Upper lobe of left lung (tissue), 6 donors: ENCODE measurements at regions not wholly inside any gene's neighbourhood (a gene's known extent, or its start where the extent isn't known, plus 50 kb on each side); places are given as distances from the start of the nearest gene placed in this dataset.
A peak's percentile ranks its signal among the peaks of the same experiment; 100 is the strongest.

Source experiments
- ATAC-seq, 2 donors: fragments of 200-7000 bp; cut with Tn5 transposase; one replicate each; pipeline ENCODE4 v1.9.1; 2022; ENCODE audit warnings: mild to moderate bottlenecking in 2 of 2, moderate library complexity in 2 of 2; ENCODE audit not compliant: low FRiP score in 2 of 2
- DNase-seq, 2 donors: peaks; one replicate each; pipeline ENCODE4 v3.0.0-alpha.2; 2019 to 2020
- H3K27ac ChIP-seq, 4 donors: fragments of 200-600 bp; sonication (generic); one replicate each; pipeline ENCODE4 v1.5.1; 2016 to 2019
- H3K27me3 ChIP-seq, 4 donors: fragments of 200-600 bp; sonication (generic); one replicate each; pipeline ENCODE4 v1.5.1; 2017 to 2019
- H3K36me3 ChIP-seq, 4 donors: fragments of 200-600 bp; sonication (generic); one replicate each; pipeline ENCODE4 v1.5.1; 2016 to 2019
- H3K4me1 ChIP-seq, 4 donors: fragments of 200-600 bp; sonication (generic); one replicate each; pipeline ENCODE4 v1.5.1; 2018 to 2019
- H3K4me3 ChIP-seq, 4 donors: fragments of 200-600 bp; sonication (generic); one replicate each; pipeline ENCODE4 v1.5.1; 2017 to 2019; ENCODE audit warnings: mild to moderate bottlenecking in 2 of 4, moderate library complexity in 1 of 4
- H3K9me3 ChIP-seq, 4 donors: fragments of 200-600 bp; sonication (generic); one replicate each; pipeline ENCODE4 v1.5.1; 2018 to 2019
- EP300 ChIP-seq, 4 donors: sonication (generic); formaldehyde crosslinking; IDR thresholded peaks; one replicate each; pipeline ENCODE4 v1.5.1; 2017; ENCODE audit warnings: antibody characterized with exemption in 4 of 4, control low read depth in 2 of 4
- POLR2A ChIP-seq, 4 donors: fragments of 450-650 bp; IDR thresholded peaks; one replicate each; pipeline ENCODE4 v1.5.1; 2016 to 2017; ENCODE audit warnings: antibody characterized with exemption in 4 of 4, mild to moderate bottlenecking in 2 of 4
- POLR2AphosphoS5 ChIP-seq, 2 donors: sonication (generic); formaldehyde crosslinking; IDR thresholded peaks; one replicate each; pipeline ENCODE4 v1.5.1; 2017; ENCODE audit warnings: antibody characterized with exemption in 2 of 2
- WGBS, 2 donors: methylation state at CpG; one replicate each; pipeline ENCODE4 v1.1.5; 2017 to 2018; 5-methylcytosine and 5-hydroxymethylcytosine counted together
- TF ChIP-seq, protein P1 (sequence below), 6 experiments: fragments of 450-650 bp in 4 of 6; fragments of 200-600 bp in 2 of 6; sonication (generic) in 2 of 6; IDR thresholded peaks; one replicate each; pipeline ENCODE4 v1.5.1; 2016 to 2019; ENCODE audit warnings: antibody characterized with exemption in 6 of 6
- donor health status: DM: no; HTN: no; CAD: no; lungs with moderate emphysema.
- donor health status: DM: no; HTN: yes; CAD: no; lungs with severe emphysema.

DNA sequence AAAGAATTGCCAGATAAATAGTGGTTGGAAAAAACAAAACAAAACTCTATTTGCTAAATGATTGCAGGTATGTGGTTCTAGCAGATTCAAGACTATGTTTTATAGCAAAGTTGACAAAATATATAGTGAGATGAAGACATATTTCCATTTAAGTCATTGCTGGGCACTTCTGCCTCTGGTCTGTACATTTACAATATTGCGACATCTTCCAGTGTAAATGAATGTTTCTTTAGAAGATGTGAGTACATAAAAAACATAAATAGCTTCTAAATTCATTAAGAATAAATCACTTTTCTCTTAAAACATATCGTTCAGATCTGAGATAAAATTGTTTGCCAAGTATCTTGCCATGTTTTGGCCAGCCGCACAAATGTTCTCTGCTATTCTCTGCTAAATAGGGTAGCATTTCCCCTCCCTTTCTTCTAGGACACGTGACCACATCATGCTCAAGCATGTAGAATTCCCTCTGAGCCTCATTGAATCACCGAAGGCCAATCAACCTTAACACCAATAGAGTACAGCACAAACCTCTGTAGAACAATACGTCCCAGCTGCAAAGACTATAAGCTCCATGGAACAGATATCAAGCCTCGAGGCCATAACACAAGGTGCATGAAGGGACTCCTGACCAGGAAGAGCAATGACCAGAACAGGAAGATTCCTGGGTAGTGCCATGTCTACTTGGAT lies 1173.3 kb downstream of the GATA3 start:
- H3K4me1 ChIP-seq: no peaks in the 10 kb centered on the region
- DNase-seq (no peak), ATAC-seq (no peak)
- H3K27me3 ChIP-seq: no peaks in the 10 kb centered on the region
- H3K36me3 ChIP-seq: no peaks in the 10 kb centered on the region
- TF ChIP-seq POLR2AphosphoS5 (IDR thresholded peaks at IDR 0.05) (no peak), POLR2A (IDR thresholded peaks at IDR 0.05) (no peak), EP300 (IDR thresholded peaks at IDR 0.05) (no peak)
- TF ChIP-seq, protein P1, sequence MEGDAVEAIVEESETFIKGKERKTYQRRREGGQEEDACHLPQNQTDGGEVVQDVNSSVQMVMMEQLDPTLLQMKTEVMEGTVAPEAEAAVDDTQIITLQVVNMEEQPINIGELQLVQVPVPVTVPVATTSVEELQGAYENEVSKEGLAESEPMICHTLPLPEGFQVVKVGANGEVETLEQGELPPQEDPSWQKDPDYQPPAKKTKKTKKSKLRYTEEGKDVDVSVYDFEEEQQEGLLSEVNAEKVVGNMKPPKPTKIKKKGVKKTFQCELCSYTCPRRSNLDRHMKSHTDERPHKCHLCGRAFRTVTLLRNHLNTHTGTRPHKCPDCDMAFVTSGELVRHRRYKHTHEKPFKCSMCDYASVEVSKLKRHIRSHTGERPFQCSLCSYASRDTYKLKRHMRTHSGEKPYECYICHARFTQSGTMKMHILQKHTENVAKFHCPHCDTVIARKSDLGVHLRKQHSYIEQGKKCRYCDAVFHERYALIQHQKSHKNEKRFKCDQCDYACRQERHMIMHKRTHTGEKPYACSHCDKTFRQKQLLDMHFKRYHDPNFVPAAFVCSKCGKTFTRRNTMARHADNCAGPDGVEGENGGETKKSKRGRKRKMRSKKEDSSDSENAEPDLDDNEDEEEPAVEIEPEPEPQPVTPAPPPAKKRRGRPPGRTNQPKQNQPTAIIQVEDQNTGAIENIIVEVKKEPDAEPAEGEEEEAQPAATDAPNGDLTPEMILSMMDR (IDR thresholded peaks at IDR 0.05): no peak
- H3K27ac ChIP-seq: no peak overlapping the region
- no peaks in the 10 kb centered on the region for H3K9me3 ChIP-seq
- no peak overlapping the region for H3K4me3 ChIP-seq
- 83 to 87% methylated on average over 7 of the region's 7 CpGs for whole genome bisulfite sequencing, 2 donors

GRCh38 chr10:9228771-9229170 lies 1174.3 kb downstream of the GATA3 start:
- H3K36me3 ChIP-seq: no peaks in the 10 kb centered on the region
- H3K9me3 ChIP-seq: no peaks in the 10 kb centered on the region
- no peaks in the 10 kb centered on the region for H3K4me1 ChIP-seq
- TF ChIP-seq POLR2A (IDR thresholded peaks at IDR 0.05) (no peak), EP300 (IDR thresholded peaks at IDR 0.05) (no peak), POLR2AphosphoS5 (IDR thresholded peaks at IDR 0.05) (no peak)
- TF ChIP-seq, protein P1 (IDR thresholded peaks at IDR 0.05): no peak
- ATAC-seq: peak in 1 of 2 donors; percentile 40
- no peak overlapping the region for H3K4me3 ChIP-seq
- no peak overlapping the region for H3K27ac ChIP-seq
- DNase-seq: no peak
- 81 to 87% methylated on average over 1 of the region's 1 CpG for WGBS, 2 donors
- no peaks in the 10 kb centered on the region for H3K27me3 ChIP-seq

DNA sequence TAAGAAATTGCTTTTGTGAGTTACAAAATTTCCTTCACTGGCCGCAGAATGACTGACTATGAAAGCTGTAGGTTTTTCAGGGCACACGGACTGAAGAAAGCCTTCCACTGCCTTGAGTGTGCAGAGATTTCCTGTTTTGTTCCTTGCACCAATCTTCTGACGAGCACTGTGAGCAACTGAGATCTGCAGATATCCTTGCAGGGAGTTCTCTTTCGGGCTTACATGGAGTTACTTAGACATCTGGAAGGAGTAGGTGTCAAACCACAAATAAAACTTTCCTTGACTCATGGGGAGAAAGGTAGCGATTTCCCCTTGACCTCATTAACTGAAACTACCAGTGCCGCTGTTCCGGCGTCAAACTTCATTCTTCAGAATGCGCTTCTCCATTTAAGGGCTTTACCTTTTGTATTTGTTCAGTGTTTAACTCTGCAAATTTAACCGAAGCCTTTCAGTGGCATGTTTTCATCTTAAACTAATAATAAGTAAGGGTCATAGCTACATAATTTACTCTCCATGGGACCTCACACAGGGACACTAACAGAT lies 1175.3 kb downstream of the GATA3 start:
- ATAC-seq (no peak), DNase-seq (no peak)
- Histone ChIP-seq H3K27me3 (no peaks in the 10 kb centered on the region), H3K36me3 (no peaks in the 10 kb centered on the region), H3K9me3 (no peaks in the 10 kb centered on the region), H3K27ac (no peak overlapping the region), H3K4me3 (no peak overlapping the region), H3K4me1 (no peaks in the 10 kb centered on the region)
- TF ChIP-seq EP300 (IDR thresholded peaks at IDR 0.05) (no peak), POLR2A (IDR thresholded peaks at IDR 0.05) (no peak), POLR2AphosphoS5 (IDR thresholded peaks at IDR 0.05) (no peak)
- WGBS, 2 donors: 50 to 64% methylated on average over 9 to 10 of the region's 10 CpGs

DNA sequence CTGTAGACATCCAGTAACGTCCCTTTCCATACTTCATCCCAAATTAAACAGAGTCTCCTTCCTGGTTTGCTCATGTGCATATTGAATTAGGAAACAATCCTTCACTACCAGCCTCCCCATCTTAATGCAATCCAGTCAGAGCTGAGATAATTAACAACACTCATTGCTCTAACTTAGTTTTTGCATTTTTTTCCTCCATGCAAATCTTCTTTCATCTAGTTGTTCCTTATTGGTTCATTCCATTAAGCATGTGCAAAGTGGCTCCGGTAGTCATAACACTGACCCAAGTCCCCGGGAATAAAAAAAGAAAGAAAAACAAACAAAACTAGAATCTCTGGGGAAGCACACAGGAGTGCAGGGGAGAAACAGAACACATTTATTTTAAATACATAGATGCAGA lies 1176.1 kb downstream of the GATA3 start:
- Histone ChIP-seq H3K9me3 (no peaks in the 10 kb centered on the region), H3K36me3 (no peaks in the 10 kb centered on the region), H3K4me3 (no peak overlapping the region), H3K4me1 (no peaks in the 10 kb centered on the region), H3K27ac (no peak overlapping the region), H3K27me3 (no peaks in the 10 kb centered on the region)
- TF ChIP-seq EP300 (IDR thresholded peaks at IDR 0.05) (no peak), POLR2A (IDR thresholded peaks at IDR 0.05) (no peak), POLR2AphosphoS5 (IDR thresholded peaks at IDR 0.05) (no peak)
- TF ChIP-seq, protein P1 (IDR thresholded peaks at IDR 0.05): no peak
- no peak for DNase-seq
- no peak for ATAC-seq
- 39 to 43% methylated on average over 3 of the region's 3 CpGs for WGBS, 2 donors

DNA sequence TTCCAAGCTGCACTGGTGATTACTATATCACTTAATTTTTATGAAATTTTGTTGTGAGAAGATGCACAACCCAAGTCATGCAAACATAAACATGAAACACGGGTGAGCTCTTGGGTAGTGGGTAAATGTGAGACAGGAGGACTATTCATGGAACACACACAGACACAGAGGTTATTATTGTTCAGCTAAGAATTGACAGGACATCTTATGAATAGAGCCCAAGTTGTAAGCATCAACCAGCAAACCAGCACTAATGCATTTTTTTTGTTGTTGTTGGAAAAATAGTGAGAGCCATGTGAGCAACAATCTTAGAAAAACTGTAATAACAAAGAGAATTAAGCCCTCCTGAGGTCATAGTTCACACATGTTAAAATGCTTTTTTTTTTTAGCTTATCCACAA lies 1179.7 kb downstream of the GATA3 start:
- H3K4me3 ChIP-seq: no peak overlapping the region
- no peaks in the 10 kb centered on the region for H3K27me3 ChIP-seq
- DNase-seq (no peak), ATAC-seq (no peak)
- H3K4me1 ChIP-seq: no peaks in the 10 kb centered on the region
- WGBS, 2 donors: 27 to 67% methylated on average over 1 of the region's 1 CpG
- no peak overlapping the region for H3K27ac ChIP-seq
- TF ChIP-seq EP300 (IDR thresholded peaks at IDR 0.05) (no peak), POLR2AphosphoS5 (IDR thresholded peaks at IDR 0.05) (no peak), POLR2A (IDR thresholded peaks at IDR 0.05) (no peak)
- TF ChIP-seq, protein P1 (IDR thresholded peaks at IDR 0.05): no peak
- H3K9me3 ChIP-seq: no peaks in the 10 kb centered on the region
- no peaks in the 10 kb centered on the region for H3K36me3 ChIP-seq
